ENCODE measurements at regions not wholly inside any gene's neighbourhood (a gene's known extent, or its start where the extent isn't known, plus 50 kb on each side); places are given as distances from the start of the nearest gene placed in this dataset.

DNA sequence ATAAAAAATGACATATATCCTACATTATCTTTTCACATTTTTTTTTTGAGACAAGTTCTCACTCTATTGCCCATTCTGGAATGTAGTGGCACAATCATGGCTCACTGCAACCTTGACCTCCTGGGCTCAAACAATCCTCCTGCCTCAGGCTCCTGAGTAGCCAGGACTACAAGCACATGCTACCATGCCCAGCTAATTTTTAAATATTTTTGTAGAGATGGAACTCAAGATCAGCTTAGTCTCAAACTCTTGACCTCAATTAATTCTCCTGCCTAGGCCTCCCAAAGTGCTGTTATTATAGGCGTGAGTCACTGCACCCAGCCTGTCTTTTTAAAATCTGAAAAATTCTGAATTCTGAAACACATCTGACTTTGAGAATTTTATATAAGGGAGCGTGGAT lies 241.9 kb upstream of the DCN start:
- H3K4me3 ChIP-seq (ENCODE audit: low read depth, low read length, poor library complexity, severe bottlenecking), result no peak overlapping the region
- no peaks in the 10 kb centered on the region for H3K9me2 ChIP-seq (ENCODE audit: low read depth, low read length)
- H3K79me2 ChIP-seq (ENCODE audit: insufficient read depth, low read length), result no peaks in the 10 kb centered on the region
- no peak overlapping the region for H2AFZ ChIP-seq (ENCODE audit: low read length)
- no peaks in the 10 kb centered on the region for H3F3A ChIP-seq (ENCODE audit: insufficient read depth, low read length)
- H3K4me2 ChIP-seq (ENCODE audit: low read length), result no peak overlapping the region
- no peak overlapping the region for H3K9ac ChIP-seq (ENCODE audit: low read length)
- H4K20me1 ChIP-seq (ENCODE audit: insufficient read depth, low read length), result no peaks in the 10 kb centered on the region
- no peaks in the 10 kb centered on the region for H3K27me3 ChIP-seq (ENCODE audit: insufficient read depth, low read length)
- no peak for TF ChIP-seq EZH2 (IDR thresholded peaks at IDR 0.05; ENCODE audit: borderline replicate concordance, low read length)
- TF ChIP-seq, protein P1, sequence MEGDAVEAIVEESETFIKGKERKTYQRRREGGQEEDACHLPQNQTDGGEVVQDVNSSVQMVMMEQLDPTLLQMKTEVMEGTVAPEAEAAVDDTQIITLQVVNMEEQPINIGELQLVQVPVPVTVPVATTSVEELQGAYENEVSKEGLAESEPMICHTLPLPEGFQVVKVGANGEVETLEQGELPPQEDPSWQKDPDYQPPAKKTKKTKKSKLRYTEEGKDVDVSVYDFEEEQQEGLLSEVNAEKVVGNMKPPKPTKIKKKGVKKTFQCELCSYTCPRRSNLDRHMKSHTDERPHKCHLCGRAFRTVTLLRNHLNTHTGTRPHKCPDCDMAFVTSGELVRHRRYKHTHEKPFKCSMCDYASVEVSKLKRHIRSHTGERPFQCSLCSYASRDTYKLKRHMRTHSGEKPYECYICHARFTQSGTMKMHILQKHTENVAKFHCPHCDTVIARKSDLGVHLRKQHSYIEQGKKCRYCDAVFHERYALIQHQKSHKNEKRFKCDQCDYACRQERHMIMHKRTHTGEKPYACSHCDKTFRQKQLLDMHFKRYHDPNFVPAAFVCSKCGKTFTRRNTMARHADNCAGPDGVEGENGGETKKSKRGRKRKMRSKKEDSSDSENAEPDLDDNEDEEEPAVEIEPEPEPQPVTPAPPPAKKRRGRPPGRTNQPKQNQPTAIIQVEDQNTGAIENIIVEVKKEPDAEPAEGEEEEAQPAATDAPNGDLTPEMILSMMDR (IDR thresholded peaks at IDR 0.05; ENCODE audit: low read length), result no peak
- no peaks in the 10 kb centered on the region for H3K4me1 ChIP-seq (ENCODE audit: insufficient read depth, low read length, severe bottlenecking)
- H3K36me3 ChIP-seq (ENCODE audit: insufficient read depth, low read length), result no peaks in the 10 kb centered on the region
- no peak overlapping the region for H3K27ac ChIP-seq (ENCODE audit: low read depth, low read length, poor library complexity, severe bottlenecking)
- H3K9me3 ChIP-seq (ENCODE audit: low read length), result no peaks in the 10 kb centered on the region

DNA sequence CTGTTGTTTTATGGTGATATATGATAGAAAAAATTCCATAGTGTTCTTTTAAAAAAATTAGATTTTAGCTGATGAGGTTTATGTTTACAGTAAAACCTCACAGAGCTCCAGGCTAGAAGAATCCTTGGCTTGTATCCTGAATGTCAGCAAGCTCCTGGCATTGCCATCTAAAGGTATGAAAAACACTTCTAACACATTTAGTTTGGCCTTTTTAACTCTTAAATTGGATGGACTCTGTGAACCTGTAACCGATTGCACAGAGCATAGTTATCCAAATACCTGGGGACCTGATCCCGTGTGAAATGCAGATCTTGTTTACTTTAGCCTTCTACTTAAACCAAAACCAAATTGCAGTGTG lies 241.1 kb upstream of the DCN start:
- H2AFZ ChIP-seq (ENCODE audit: low read length), result no peak overlapping the region
- no peak overlapping the region for H3K27ac ChIP-seq (ENCODE audit: low read depth, low read length, poor library complexity, severe bottlenecking)
- H3K9me2 ChIP-seq (ENCODE audit: low read depth, low read length), result no peaks in the 10 kb centered on the region
- no peaks in the 10 kb centered on the region for H3K79me2 ChIP-seq (ENCODE audit: insufficient read depth, low read length)
- no peaks in the 10 kb centered on the region for H3F3A ChIP-seq (ENCODE audit: insufficient read depth, low read length)
- no peaks in the 10 kb centered on the region for H3K36me3 ChIP-seq (ENCODE audit: insufficient read depth, low read length)
- TF ChIP-seq, protein P1 (IDR thresholded peaks at IDR 0.05; ENCODE audit: low read length), result no peak
- TF ChIP-seq EZH2 (IDR thresholded peaks at IDR 0.05; ENCODE audit: borderline replicate concordance, low read length), result no peak
- no peak overlapping the region for H3K4me2 ChIP-seq (ENCODE audit: low read length)
- H3K4me1 ChIP-seq (ENCODE audit: insufficient read depth, low read length, severe bottlenecking), result no peaks in the 10 kb centered on the region
- no peak overlapping the region for H3K4me3 ChIP-seq (ENCODE audit: low read depth, low read length, poor library complexity, severe bottlenecking)
- H3K9ac ChIP-seq (ENCODE audit: low read length), result no peak overlapping the region
- no peaks in the 10 kb centered on the region for H3K27me3 ChIP-seq (ENCODE audit: insufficient read depth, low read length)
- H3K9me3 ChIP-seq (ENCODE audit: low read length), result no peaks in the 10 kb centered on the region
- no peaks in the 10 kb centered on the region for H4K20me1 ChIP-seq (ENCODE audit: insufficient read depth, low read length)

DNA sequence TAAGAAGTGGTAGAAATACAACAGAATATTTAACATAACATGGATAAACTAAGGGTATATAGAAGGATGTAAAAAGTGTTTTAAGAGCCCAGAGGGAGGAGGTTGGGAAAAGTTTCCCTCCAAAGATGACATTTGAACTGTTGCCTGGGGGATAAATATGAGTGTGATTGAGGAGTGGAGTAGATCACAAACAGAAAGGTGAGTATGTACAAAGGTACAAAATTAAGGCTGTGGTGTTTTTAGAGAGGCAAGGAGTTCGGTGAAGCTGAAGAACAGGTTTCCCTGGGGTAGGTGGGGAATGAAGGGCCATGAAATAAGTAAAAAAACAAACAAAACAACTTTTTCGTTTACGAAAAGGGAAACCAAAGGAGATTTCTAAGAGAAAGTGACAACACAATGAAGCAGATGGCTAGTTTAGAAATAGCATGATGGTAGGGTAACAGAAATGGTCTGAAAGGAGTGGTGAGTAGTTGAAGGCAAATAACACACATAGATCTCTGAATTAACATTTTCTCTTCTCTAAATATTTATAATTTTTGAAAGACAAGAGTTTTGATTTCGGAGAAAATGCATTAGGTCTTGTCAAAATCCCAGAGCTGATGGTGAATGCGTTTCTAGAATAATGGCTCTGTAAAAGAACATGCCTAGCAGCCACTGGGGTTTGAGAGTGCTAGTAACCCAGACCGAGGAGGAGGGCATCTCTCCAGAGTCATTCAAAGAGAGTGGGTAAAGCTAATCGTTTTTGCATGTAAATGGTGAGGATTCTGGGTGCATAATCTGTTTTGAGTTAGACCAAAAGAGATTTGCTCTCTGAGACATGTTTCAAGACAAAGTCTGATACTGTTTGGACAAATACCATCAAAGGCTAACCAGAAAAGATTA lies 240.4 kb upstream of the DCN start:
- Histone ChIP-seq H3K27ac (ENCODE audit: low read depth, low read length, poor library complexity, severe bottlenecking) (no peak overlapping the region), H3K79me2 (ENCODE audit: insufficient read depth, low read length) (no peaks in the 10 kb centered on the region), H3K4me3 (ENCODE audit: low read depth, low read length, poor library complexity, severe bottlenecking) (no peak overlapping the region), H3K9me2 (ENCODE audit: low read depth, low read length) (no peaks in the 10 kb centered on the region), H4K20me1 (ENCODE audit: insufficient read depth, low read length) (no peaks in the 10 kb centered on the region), H3K9me3 (ENCODE audit: low read length) (no peaks in the 10 kb centered on the region), H3K36me3 (ENCODE audit: insufficient read depth, low read length) (no peaks in the 10 kb centered on the region), H3K4me2 (ENCODE audit: low read length) (no peak overlapping the region), H2AFZ (ENCODE audit: low read length) (no peak overlapping the region), H3K27me3 (ENCODE audit: insufficient read depth, low read length) (no peaks in the 10 kb centered on the region), H3K9ac (ENCODE audit: low read length) (no peak overlapping the region), H3F3A (ENCODE audit: insufficient read depth, low read length) (no peaks in the 10 kb centered on the region), H3K4me1 (ENCODE audit: insufficient read depth, low read length, severe bottlenecking) (no peaks in the 10 kb centered on the region)
- TF ChIP-seq, protein P1 (IDR thresholded peaks at IDR 0.05; ENCODE audit: low read length), result no peak
- no peak for TF ChIP-seq EZH2 (IDR thresholded peaks at IDR 0.05; ENCODE audit: borderline replicate concordance, low read length)
